ENCODE measurements at regions not wholly inside any gene's neighbourhood (a gene's known extent, or its start where the extent isn't known, plus 50 kb on each side); places are given as distances from the start of the nearest gene placed in this dataset.

- DNase-seq (no peak), ATAC-seq (no peak)
- Histone ChIP-seq H3K36me3 (replicated peaks in 1 of 2; ENCODE audit: insufficient read depth in 1 of 2, low read depth in 2 of 2) (no peaks in the 10 kb centered on the region), H3K27ac (no peak overlapping the region), H3K9me3 (no peaks in the 10 kb centered on the region), H3K4me3 (no peak overlapping the region), H3K4me1 (no peaks in the 10 kb centered on the region), H3K27me3 (no peaks in the 10 kb centered on the region)
- 76 to 82% methylated on average over 1 of the region's 1 CpG for WGBS, 2 donors
- TF ChIP-seq CTCF (IDR thresholded peaks at IDR 0.05) (no peak), POLR2A (IDR thresholded peaks at IDR 0.05) (no peak)
- intact Hi-C loops (cut with DNase I): no loop called here
Measured at GRCh38 chr13:104431895-104432294, 1365.7 kb upstream of the SLC10A2 start.

GRCh38 chr13:104426435-104426834 is 1360.2 kb upstream of the SLC10A2 start:
- H3K36me3 ChIP-seq (replicated peaks in 1 of 2; ENCODE audit: insufficient read depth in 1 of 2, low read depth in 2 of 2): no peaks in the 10 kb centered on the region
- DNase-seq: no peak
- no peak for TF ChIP-seq POLR2A (IDR thresholded peaks at IDR 0.05)
- TF ChIP-seq CTCF (IDR thresholded peaks at IDR 0.05): no peak
- H3K4me1 ChIP-seq: no peaks in the 10 kb centered on the region
- no peaks in the 10 kb centered on the region for H3K9me3 ChIP-seq
- no peak for ATAC-seq
- intact Hi-C loops (cut with DNase I): no loop called here
- no peaks in the 10 kb centered on the region for H3K27me3 ChIP-seq
- no peak overlapping the region for H3K27ac ChIP-seq
- H3K4me3 ChIP-seq: no peak overlapping the region
- WGBS, 2 donors: 78 to 85% methylated on average over 4 of the region's 4 CpGs

- no peaks in the 10 kb centered on the region for H3K4me1 ChIP-seq
- intact Hi-C loops (cut with DNase I): no loop called here
- H3K36me3 ChIP-seq (replicated peaks in 1 of 2; ENCODE audit: insufficient read depth in 1 of 2, low read depth in 2 of 2): no peaks in the 10 kb centered on the region
- ATAC-seq (no peak), DNase-seq (no peak)
- H3K4me3 ChIP-seq: no peak overlapping the region
- no peaks in the 10 kb centered on the region for H3K9me3 ChIP-seq
- WGBS, 2 donors: 38 to 42% methylated on average over 4 of the region's 4 CpGs
- no peaks in the 10 kb centered on the region for H3K27me3 ChIP-seq
- H3K27ac ChIP-seq: no peak overlapping the region
- TF ChIP-seq POLR2A (IDR thresholded peaks at IDR 0.05): no peak
- no peak for TF ChIP-seq CTCF (IDR thresholded peaks at IDR 0.05)
Measured at GRCh38 chr13:104422668-104423067, 1356.5 kb upstream of the SLC10A2 start.

GRCh38 chr13:104416973-104417372 is 1350.8 kb upstream of the SLC10A2 start:
- intact Hi-C loops (cut with DNase I): no loop called here
- 88% methylated on average over 1 of the region's 1 CpG for WGBS, 2 donors

More at GRCh38 chr13:104416973-104417372, 1350.8 kb upstream of the SLC10A2 start:
- Histone ChIP-seq H3K27ac (no peak overlapping the region), H3K27me3 (no peaks in the 10 kb centered on the region), H3K4me1 (no peaks in the 10 kb centered on the region), H3K36me3 (replicated peaks in 1 of 2; ENCODE audit: insufficient read depth in 1 of 2, low read depth in 2 of 2) (no peaks in the 10 kb centered on the region), H3K4me3 (no peak overlapping the region), H3K9me3 (no peaks in the 10 kb centered on the region)
- no peak for TF ChIP-seq POLR2A (IDR thresholded peaks at IDR 0.05)
- no peak for TF ChIP-seq CTCF (IDR thresholded peaks at IDR 0.05)
- DNase-seq: no peak
- no peak for ATAC-seq
